H9 (cell line): ENCODE measurements at regions not wholly inside any gene's neighbourhood (a gene's known extent, or its start where the extent isn't known, plus 50 kb on each side); places are given as distances from the start of the nearest gene placed in this dataset.

ENCODE experiments used
- DNase-seq: peaks from one replicate; pipeline ENCODE4 v3.0.0-alpha.2; 2017
- H2AFZ ChIP-seq: one replicate; pipeline ENCODE4 v1.6.1; 2013; ENCODE audit warnings: mild to moderate bottlenecking, low read length, control low read depth, moderate library complexity
- H2AK5ac ChIP-seq: 2 replicates; pipeline ENCODE4 v1.6.1; 2013; ENCODE audit warnings: low read length, control low read depth, mixed read lengths; ENCODE audit not compliant: insufficient read length
- H2BK120ac ChIP-seq: one replicate; pipeline ENCODE4 v1.6.1; 2013; ENCODE audit warnings: low read depth, mild to moderate bottlenecking, low read length, control low read depth, inconsistent platforms; ENCODE audit not compliant: poor library complexity, severe bottlenecking
- H2BK12ac ChIP-seq: 2 replicates; pipeline ENCODE4 v1.6.1; 2013; ENCODE audit warnings: low read length, control low read depth, mixed read lengths, low read depth; ENCODE audit not compliant: insufficient read length
- H2BK15ac ChIP-seq: 2 replicates; pipeline ENCODE4 v1.6.1; 2013; ENCODE audit warnings: low read depth, low read length, control low read depth
- H2BK20ac ChIP-seq: one replicate; pipeline ENCODE4 v1.6.1; 2013; ENCODE audit warnings: low read depth, mild to moderate bottlenecking, low read length, control low read depth, inconsistent platforms; ENCODE audit not compliant: poor library complexity, severe bottlenecking
- H2BK5ac ChIP-seq: 2 replicates; pipeline ENCODE4 v1.6.1; 2013; ENCODE audit warnings: low read length, control low read depth, mixed read lengths; ENCODE audit not compliant: insufficient read length
- H3K14ac ChIP-seq: 2 replicates; pipeline ENCODE4 v1.6.1; 2013; ENCODE audit warnings: low read length, control low read depth; ENCODE audit not compliant: insufficient read depth
- H3K18ac ChIP-seq: 2 replicates; pipeline ENCODE4 v1.6.1; 2013; ENCODE audit warnings: low read depth, mild to moderate bottlenecking, mixed read lengths, low read length, control low read depth; ENCODE audit not compliant: insufficient read length
- H3K23ac ChIP-seq: 2 replicates; pipeline ENCODE4 v1.6.1; 2013; ENCODE audit warnings: low read length, control low read depth, mixed read lengths, low read depth; ENCODE audit not compliant: insufficient read length
- H3K23me2 ChIP-seq: 2 replicates; pipeline ENCODE4 v1.6.1; 2013; ENCODE audit warnings: low read depth, mild to moderate bottlenecking, mixed read lengths, low read length, control low read depth; ENCODE audit not compliant: insufficient read length, poor library complexity, severe bottlenecking
- H3K27ac ChIP-seq: 2 replicates; pipeline ENCODE4 v1.5.1; 2013; ENCODE audit warnings: low read length, control low read depth, mixed read lengths, low read depth; ENCODE audit not compliant: insufficient read length
- H3K27me3 ChIP-seq: 2 replicates; pipeline ENCODE4 v1.6.1; 2013; ENCODE audit warnings: low read length, control low read depth, inconsistent platforms; ENCODE audit not compliant: insufficient read depth
- H3K4ac ChIP-seq: 2 replicates; pipeline ENCODE4 v1.6.1; 2013; ENCODE audit warnings: low read depth, mild to moderate bottlenecking, control low read depth, inconsistent platforms, low read length, moderate library complexity
- H3K4me1 ChIP-seq: 2 replicates; pipeline ENCODE4 v1.6.1; 2013; ENCODE audit warnings: low read length, control low read depth, inconsistent platforms; ENCODE audit not compliant: insufficient read depth
- H3K4me2 ChIP-seq: 2 replicates; pipeline ENCODE4 v1.6.1; 2013; ENCODE audit warnings: low read length, control low read depth, mixed read lengths; ENCODE audit not compliant: insufficient read length, insufficient read depth
- H3K56ac ChIP-seq: 2 replicates; pipeline ENCODE4 v1.6.1; 2013; ENCODE audit warnings: low read depth, mild to moderate bottlenecking, mixed read lengths, low read length, control low read depth; ENCODE audit not compliant: insufficient read length
- H3K79me1 ChIP-seq: 2 replicates; pipeline ENCODE4 v1.6.1; 2013; ENCODE audit warnings: low read depth, mild to moderate bottlenecking, moderate library complexity, low read length, control low read depth, inconsistent platforms; ENCODE audit not compliant: insufficient read depth, poor library complexity, severe bottlenecking
- H3K79me2 ChIP-seq: 2 replicates; pipeline ENCODE4 v1.6.1; 2013; ENCODE audit warnings: low read length, control low read depth, inconsistent platforms; ENCODE audit not compliant: insufficient read depth
- H3K9ac ChIP-seq: 2 replicates; pipeline ENCODE4 v1.6.1; 2013; ENCODE audit warnings: low read length, control low read depth, mixed read lengths; ENCODE audit not compliant: insufficient read length; ENCODE audit errors: extremely low read depth
- H3K9me3 ChIP-seq: one replicate; pipeline ENCODE4 v1.6.1; 2013; ENCODE audit warnings: low read depth, low read length, inconsistent platforms; ENCODE audit not compliant: control insufficient read depth
- H3T11ph ChIP-seq: one replicate; pipeline ENCODE4 v1.6.1; 2013; ENCODE audit warnings: mild to moderate bottlenecking, low read length, control low read depth, inconsistent platforms
- H4K20me1 ChIP-seq: one replicate; pipeline ENCODE4 v1.6.1; 2013; ENCODE audit not compliant: control insufficient read depth, insufficient read length, insufficient read depth
- H4K5ac ChIP-seq: 2 replicates; pipeline ENCODE4 v1.6.1; 2013; ENCODE audit warnings: low read depth, mild to moderate bottlenecking, mixed read lengths, low read length, control low read depth; ENCODE audit not compliant: insufficient read length
- H4K8ac ChIP-seq: replicated peaks from 2 replicates; pipeline ENCODE4 v1.6.1; 2013; ENCODE audit warnings: low read length, control low read depth, mixed read lengths, low read depth; ENCODE audit not compliant: insufficient read length
- H4K91ac ChIP-seq: 2 replicates; pipeline ENCODE4 v1.6.1; 2013; ENCODE audit warnings: low read depth, mild to moderate bottlenecking, moderate library complexity, mixed read lengths, low read length, control low read depth; ENCODE audit not compliant: insufficient read length
- H3K27ac Mint-ChIP-seq, 3 experiments: 2 replicates in 2 of 3; 3 replicates in 1 of 3; pipeline ENCODE4 v1.8.0; 2020 to 2021; ENCODE audit warnings: mixed read lengths in 3 of 3, mild to moderate bottlenecking in 1 of 3, moderate library complexity in 1 of 3
- H3K27me3 Mint-ChIP-seq: 2 replicates; pipeline ENCODE4 v1.8.0; 2021; ENCODE audit warnings: low read depth, mild to moderate bottlenecking, moderate library complexity, mixed read lengths
- H3K36me3 Mint-ChIP-seq, 3 experiments: 2 replicates in 2 of 3; 3 replicates in 1 of 3; pipeline ENCODE4 v1.8.0; 2020 to 2021; ENCODE audit warnings: low read depth in 3 of 3, mixed read lengths in 3 of 3; ENCODE audit not compliant: insufficient read depth in 1 of 3
- H3K4me1 Mint-ChIP-seq, 2 experiments: 2 replicates each; pipeline ENCODE4 v1.8.0; 2020; ENCODE audit warnings: mixed read lengths in 2 of 2
- H3K4me3 Mint-ChIP-seq, 2 experiments: 2 replicates in 1 of 2; 3 replicates in 1 of 2; pipeline ENCODE4 v1.8.0; 2020 to 2021; ENCODE audit warnings: mild to moderate bottlenecking in 2 of 2, mixed read lengths in 2 of 2, moderate library complexity in 1 of 2
- H3K9me3 Mint-ChIP-seq, 2 experiments: 2 replicates in 1 of 2; 3 replicates in 1 of 2; pipeline ENCODE4 v1.8.0; 2020; ENCODE audit warnings: mild to moderate bottlenecking in 2 of 2, mixed read lengths in 2 of 2, moderate library complexity in 1 of 2
- WGBS: extraction: QIAGEN DNeasy Blood & Tissue Kit; methylation state at CpG from one replicate; pipeline ENCODE4 v1.1.7; 2013; ENCODE audit warnings: missing lambda C conversion rate, low lambda C conversion rate, mixed read lengths; ENCODE audit not compliant: insufficient read length; ENCODE audit errors: extremely low coverage; 5-methylcytosine and 5-hydroxymethylcytosine counted together
- TF ChIP-seq, protein P1 (sequence below): fragments of 200-600 bp; sonication (generic); conservative IDR thresholded peaks from 3 replicates; pipeline ENCODE4 v1.8.0; 2021; ENCODE audit warnings: antibody characterized with exemption, mild to moderate bottlenecking

DNA sequence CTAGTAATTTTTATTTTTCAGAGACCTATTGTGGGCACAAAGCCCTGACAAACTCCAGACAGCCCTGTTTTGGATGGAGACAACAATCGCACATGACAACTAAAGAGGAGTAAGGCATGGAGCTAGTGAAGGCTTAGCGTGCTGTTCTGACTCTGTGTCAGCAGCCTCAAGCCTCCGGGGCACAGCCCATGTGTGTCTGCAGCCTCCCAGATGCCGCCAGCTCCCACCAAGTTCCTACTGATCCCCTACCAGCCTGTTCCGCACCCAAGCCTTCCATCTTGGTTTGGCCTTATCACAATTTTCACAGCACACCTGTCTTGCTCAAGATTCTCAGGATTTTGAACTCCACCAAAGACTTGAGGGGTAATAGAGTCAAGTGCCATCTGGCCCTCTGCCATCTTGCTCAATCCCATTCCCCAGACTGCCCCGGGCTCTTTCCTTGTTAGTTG is 70.3 kb upstream of the SH3PXD2B start:
- H3K4me2 ChIP-seq, result no peak overlapping the region
- Mint-ChIP-seq H3K9me3 (peaks cover 20 to 29% of the 10 kb centered on the region in 2 experiments), H3K27ac (no peak overlapping the region), H3K27me3 (peaks cover 38% of the 10 kb centered on the region), H3K4me1 (no peaks in the 10 kb centered on the region), H3K36me3 (peaks cover 0 to 11% (median 1%) of the 10 kb centered on the region in 3 experiments; a peak in 3 of 7 replicates), H3K4me3 (no peak overlapping the region)
- H3K79me2 ChIP-seq, result no peaks in the 10 kb centered on the region
- H3K9me3 ChIP-seq, result no peaks in the 10 kb centered on the region
- no peak overlapping the region for H3T11ph ChIP-seq
- H2BK5ac ChIP-seq, result no peak overlapping the region
- DNase-seq, result no peak
- H2BK120ac ChIP-seq, result no peak overlapping the region
- H2AFZ ChIP-seq, result no peak overlapping the region
- TF ChIP-seq, protein P1, sequence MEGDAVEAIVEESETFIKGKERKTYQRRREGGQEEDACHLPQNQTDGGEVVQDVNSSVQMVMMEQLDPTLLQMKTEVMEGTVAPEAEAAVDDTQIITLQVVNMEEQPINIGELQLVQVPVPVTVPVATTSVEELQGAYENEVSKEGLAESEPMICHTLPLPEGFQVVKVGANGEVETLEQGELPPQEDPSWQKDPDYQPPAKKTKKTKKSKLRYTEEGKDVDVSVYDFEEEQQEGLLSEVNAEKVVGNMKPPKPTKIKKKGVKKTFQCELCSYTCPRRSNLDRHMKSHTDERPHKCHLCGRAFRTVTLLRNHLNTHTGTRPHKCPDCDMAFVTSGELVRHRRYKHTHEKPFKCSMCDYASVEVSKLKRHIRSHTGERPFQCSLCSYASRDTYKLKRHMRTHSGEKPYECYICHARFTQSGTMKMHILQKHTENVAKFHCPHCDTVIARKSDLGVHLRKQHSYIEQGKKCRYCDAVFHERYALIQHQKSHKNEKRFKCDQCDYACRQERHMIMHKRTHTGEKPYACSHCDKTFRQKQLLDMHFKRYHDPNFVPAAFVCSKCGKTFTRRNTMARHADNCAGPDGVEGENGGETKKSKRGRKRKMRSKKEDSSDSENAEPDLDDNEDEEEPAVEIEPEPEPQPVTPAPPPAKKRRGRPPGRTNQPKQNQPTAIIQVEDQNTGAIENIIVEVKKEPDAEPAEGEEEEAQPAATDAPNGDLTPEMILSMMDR, result no peak
- H2BK15ac ChIP-seq, result no peak overlapping the region
- H3K4ac ChIP-seq, result no peak overlapping the region
- no peak overlapping the region for H3K27ac ChIP-seq
- no peaks in the 10 kb centered on the region for H3K23me2 ChIP-seq
- H2AK5ac ChIP-seq, result no peak overlapping the region
- no peak overlapping the region for H3K56ac ChIP-seq
- no peak overlapping the region for H3K9ac ChIP-seq
- H3K23ac ChIP-seq, result no peak overlapping the region
- no peak overlapping the region for H3K14ac ChIP-seq
- H3K79me1 ChIP-seq, result no peaks in the 10 kb centered on the region
- no peak overlapping the region for H4K8ac ChIP-seq
- H4K20me1 ChIP-seq, result no peaks in the 10 kb centered on the region
- no peak overlapping the region for H2BK20ac ChIP-seq
- H2BK12ac ChIP-seq, result no peak overlapping the region
- WGBS, result no CpG with 5 or more reads among the region's 6 CpGs
- no peak overlapping the region for H4K5ac ChIP-seq
- H3K18ac ChIP-seq, result no peak overlapping the region
- H4K91ac ChIP-seq, result no peak overlapping the region
- H3K4me1 ChIP-seq, result no peaks in the 10 kb centered on the region
- no peaks in the 10 kb centered on the region for H3K27me3 ChIP-seq
